H1 (cell line): ENCODE measurements at regions not wholly inside any gene's neighbourhood (a gene's known extent, or its start where the extent isn't known, plus 50 kb on each side); places are given as distances from the start of the nearest gene placed in this dataset.

Experiments used
- BCL11A ChIP-seq, 2 experiments: IDR thresholded peaks; one replicate each; pipeline ENCODE4 v1.6.1; 2011; ENCODE audit warnings: low read depth in 2 of 2, low read length in 2 of 2, mild to moderate bottlenecking in 2 of 2
- CHD1 ChIP-seq: IDR thresholded peaks from 2 replicates; pipeline ENCODE4 v1.6.1; 2012; ENCODE audit warnings: low read depth, low read length, improper control_type of control experiment
- CTBP2 ChIP-seq: IDR thresholded peaks from 2 replicates; pipeline ENCODE4 v1.7.0; 2011; ENCODE audit warnings: borderline replicate concordance, mild to moderate bottlenecking, moderate library complexity, mixed read lengths, low read length; ENCODE audit not compliant: insufficient read depth, insufficient read length
- HDAC2 ChIP-seq, 2 experiments: fragments of 300-600 bp in 1 of 2; sonication (generic) in 1 of 2; IDR thresholded peaks; 2 replicates each; pipeline ENCODE4 v1.6.1; 2011 to 2012; ENCODE audit warnings: low read depth in 2 of 2, low read length in 2 of 2, mild to moderate bottlenecking in 2 of 2, moderate library complexity in 2 of 2, borderline replicate concordance in 1 of 2, inconsistent platforms in 1 of 2
- HDAC6 ChIP-seq: IDR thresholded peaks from one replicate; pipeline ENCODE4 v1.7.1; 2012; ENCODE audit warnings: low read depth, mild to moderate bottlenecking, inconsistent platforms, low read length, moderate library complexity
- KDM5A ChIP-seq: fragments of 200-600 bp; IDR thresholded peaks from 2 replicates; pipeline ENCODE4 v1.7.1; 2012; ENCODE audit warnings: mild to moderate bottlenecking, low read length, inconsistent platforms, mixed read lengths
- POLR2A ChIP-seq, 2 experiments: IDR thresholded peaks; 1 replicate in 1 of 2; 2 replicates in 1 of 2; pipeline ENCODE4 v1.6.1; 2011; ENCODE audit warnings: low read depth in 2 of 2, low read length in 2 of 2, mild to moderate bottlenecking in 2 of 2; ENCODE audit errors: control extremely low read depth in 1 of 2
- SP1 ChIP-seq: IDR thresholded peaks from 2 replicates; pipeline ENCODE4 v1.6.1; 2011; ENCODE audit warnings: low read depth, low read length
- TAF7 ChIP-seq: optimal IDR thresholded peaks from 2 replicates; pipeline ENCODE3; 2011; ENCODE audit warnings: low read depth, mild to moderate bottlenecking, inconsistent platforms, low read length, moderate library complexity, borderline replicate concordance
- TCF12 ChIP-seq: IDR thresholded peaks from 2 replicates; pipeline ENCODE4 v1.6.1; 2011; ENCODE audit warnings: low read depth, mild to moderate bottlenecking, low read length
- TF ChIP-seq, protein P1 (sequence below): fragments of 300-600 bp; sonication (generic); IDR thresholded peaks from 2 replicates; pipeline ENCODE4 v1.7.1; 2012; ENCODE audit warnings: low read length, moderate library complexity, mild to moderate bottlenecking, inconsistent platforms; ENCODE audit not compliant: insufficient replicate concordance
- TF ChIP-seq, protein P2 (sequence below): IDR thresholded peaks from 2 replicates; pipeline ENCODE4 v1.6.1; 2011; ENCODE audit warnings: low read depth, mild to moderate bottlenecking, low read length; ENCODE audit not compliant: insufficient read depth

GRCh38 chrX:22347491-22347890, 74.8 kb downstream of the CBLL2 start (continued):
- TF ChIP-seq, protein P1, sequence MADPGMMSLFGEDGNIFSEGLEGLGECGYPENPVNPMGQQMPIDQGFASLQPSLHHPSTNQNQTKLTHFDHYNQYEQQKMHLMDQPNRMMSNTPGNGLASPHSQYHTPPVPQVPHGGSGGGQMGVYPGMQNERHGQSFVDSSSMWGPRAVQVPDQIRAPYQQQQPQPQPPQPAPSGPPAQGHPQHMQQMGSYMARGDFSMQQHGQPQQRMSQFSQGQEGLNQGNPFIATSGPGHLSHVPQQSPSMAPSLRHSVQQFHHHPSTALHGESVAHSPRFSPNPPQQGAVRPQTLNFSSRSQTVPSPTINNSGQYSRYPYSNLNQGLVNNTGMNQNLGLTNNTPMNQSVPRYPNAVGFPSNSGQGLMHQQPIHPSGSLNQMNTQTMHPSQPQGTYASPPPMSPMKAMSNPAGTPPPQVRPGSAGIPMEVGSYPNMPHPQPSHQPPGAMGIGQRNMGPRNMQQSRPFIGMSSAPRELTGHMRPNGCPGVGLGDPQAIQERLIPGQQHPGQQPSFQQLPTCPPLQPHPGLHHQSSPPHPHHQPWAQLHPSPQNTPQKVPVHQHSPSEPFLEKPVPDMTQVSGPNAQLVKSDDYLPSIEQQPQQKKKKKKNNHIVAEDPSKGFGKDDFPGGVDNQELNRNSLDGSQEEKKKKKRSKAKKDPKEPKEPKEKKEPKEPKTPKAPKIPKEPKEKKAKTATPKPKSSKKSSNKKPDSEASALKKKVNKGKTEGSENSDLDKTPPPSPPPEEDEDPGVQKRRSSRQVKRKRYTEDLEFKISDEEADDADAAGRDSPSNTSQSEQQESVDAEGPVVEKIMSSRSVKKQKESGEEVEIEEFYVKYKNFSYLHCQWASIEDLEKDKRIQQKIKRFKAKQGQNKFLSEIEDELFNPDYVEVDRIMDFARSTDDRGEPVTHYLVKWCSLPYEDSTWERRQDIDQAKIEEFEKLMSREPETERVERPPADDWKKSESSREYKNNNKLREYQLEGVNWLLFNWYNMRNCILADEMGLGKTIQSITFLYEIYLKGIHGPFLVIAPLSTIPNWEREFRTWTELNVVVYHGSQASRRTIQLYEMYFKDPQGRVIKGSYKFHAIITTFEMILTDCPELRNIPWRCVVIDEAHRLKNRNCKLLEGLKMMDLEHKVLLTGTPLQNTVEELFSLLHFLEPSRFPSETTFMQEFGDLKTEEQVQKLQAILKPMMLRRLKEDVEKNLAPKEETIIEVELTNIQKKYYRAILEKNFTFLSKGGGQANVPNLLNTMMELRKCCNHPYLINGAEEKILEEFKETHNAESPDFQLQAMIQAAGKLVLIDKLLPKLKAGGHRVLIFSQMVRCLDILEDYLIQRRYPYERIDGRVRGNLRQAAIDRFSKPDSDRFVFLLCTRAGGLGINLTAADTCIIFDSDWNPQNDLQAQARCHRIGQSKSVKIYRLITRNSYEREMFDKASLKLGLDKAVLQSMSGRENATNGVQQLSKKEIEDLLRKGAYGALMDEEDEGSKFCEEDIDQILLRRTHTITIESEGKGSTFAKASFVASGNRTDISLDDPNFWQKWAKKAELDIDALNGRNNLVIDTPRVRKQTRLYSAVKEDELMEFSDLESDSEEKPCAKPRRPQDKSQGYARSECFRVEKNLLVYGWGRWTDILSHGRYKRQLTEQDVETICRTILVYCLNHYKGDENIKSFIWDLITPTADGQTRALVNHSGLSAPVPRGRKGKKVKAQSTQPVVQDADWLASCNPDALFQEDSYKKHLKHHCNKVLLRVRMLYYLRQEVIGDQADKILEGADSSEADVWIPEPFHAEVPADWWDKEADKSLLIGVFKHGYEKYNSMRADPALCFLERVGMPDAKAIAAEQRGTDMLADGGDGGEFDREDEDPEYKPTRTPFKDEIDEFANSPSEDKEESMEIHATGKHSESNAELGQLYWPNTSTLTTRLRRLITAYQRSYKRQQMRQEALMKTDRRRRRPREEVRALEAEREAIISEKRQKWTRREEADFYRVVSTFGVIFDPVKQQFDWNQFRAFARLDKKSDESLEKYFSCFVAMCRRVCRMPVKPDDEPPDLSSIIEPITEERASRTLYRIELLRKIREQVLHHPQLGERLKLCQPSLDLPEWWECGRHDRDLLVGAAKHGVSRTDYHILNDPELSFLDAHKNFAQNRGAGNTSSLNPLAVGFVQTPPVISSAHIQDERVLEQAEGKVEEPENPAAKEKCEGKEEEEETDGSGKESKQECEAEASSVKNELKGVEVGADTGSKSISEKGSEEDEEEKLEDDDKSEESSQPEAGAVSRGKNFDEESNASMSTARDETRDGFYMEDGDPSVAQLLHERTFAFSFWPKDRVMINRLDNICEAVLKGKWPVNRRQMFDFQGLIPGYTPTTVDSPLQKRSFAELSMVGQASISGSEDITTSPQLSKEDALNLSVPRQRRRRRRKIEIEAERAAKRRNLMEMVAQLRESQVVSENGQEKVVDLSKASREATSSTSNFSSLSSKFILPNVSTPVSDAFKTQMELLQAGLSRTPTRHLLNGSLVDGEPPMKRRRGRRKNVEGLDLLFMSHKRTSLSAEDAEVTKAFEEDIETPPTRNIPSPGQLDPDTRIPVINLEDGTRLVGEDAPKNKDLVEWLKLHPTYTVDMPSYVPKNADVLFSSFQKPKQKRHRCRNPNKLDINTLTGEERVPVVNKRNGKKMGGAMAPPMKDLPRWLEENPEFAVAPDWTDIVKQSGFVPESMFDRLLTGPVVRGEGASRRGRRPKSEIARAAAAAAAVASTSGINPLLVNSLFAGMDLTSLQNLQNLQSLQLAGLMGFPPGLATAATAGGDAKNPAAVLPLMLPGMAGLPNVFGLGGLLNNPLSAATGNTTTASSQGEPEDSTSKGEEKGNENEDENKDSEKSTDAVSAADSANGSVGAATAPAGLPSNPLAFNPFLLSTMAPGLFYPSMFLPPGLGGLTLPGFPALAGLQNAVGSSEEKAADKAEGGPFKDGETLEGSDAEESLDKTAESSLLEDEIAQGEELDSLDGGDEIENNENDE = no peak
- TF ChIP-seq SP1 (no peak), POLR2A (IDR thresholded peaks at IDR 0.05; ENCODE audit: control extremely low read depth in 1 of 2, low read depth in 2 of 2, low read length in 2 of 2) (no peak), HDAC6 (no peak), BCL11A (IDR thresholded peaks at IDR 0.05; ENCODE audit: low read depth in 2 of 2, low read length in 2 of 2) (no peak), CHD1 (no peak), TCF12 (no peak), TAF7 (no peak), KDM5A (no peak), CTBP2 (no peak), HDAC2 (IDR thresholded peaks at IDR 0.05; ENCODE audit: borderline replicate concordance in 1 of 2, low read depth in 2 of 2, low read length in 2 of 2) (no peak)
- TF ChIP-seq, protein P2, sequence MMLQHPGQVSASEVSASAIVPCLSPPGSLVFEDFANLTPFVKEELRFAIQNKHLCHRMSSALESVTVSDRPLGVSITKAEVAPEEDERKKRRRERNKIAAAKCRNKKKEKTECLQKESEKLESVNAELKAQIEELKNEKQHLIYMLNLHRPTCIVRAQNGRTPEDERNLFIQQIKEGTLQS = no peak
